ENCODE measurements at regions not wholly inside any gene's neighbourhood (a gene's known extent, or its start where the extent isn't known, plus 50 kb on each side); places are given as distances from the start of the nearest gene placed in this dataset.

GRCh38 chr4:123217664-123218063 lies 178.9 kb upstream of the SPRY1 start:
- Histone ChIP-seq H3K27me3 (ENCODE audit: insufficient read depth, low read length) (no peaks in the 10 kb centered on the region), H3K9me3 (ENCODE audit: control insufficient read depth in 1 of 2, low read length in 2 of 2) (no peaks in the 10 kb centered on the region), H3K4me3 (ENCODE audit: low read length in 2 of 2) (no peak overlapping the region), H3K4me1 (ENCODE audit: insufficient read depth, low read length) (no peaks in the 10 kb centered on the region), H3K27ac (ENCODE audit: low read depth, low read length) (no peak overlapping the region), H3K36me3 (ENCODE audit: insufficient read depth, low read length) (no peaks in the 10 kb centered on the region)
- Mint-ChIP-seq H3K9me3 (no peaks in the 10 kb centered on the region), H3K27me3 (no peaks in the 10 kb centered on the region), H3K4me1 (no peaks in the 10 kb centered on the region), H3K36me3 (peaks cover 9 to 30% of the 10 kb centered on the region in 2 donors), H3K4me3 (no peak overlapping the region), H3K27ac (no peak overlapping the region)
- DNase-seq, result no peak
- CTCF ChIA-PET (ENCODE audit: partially characterized antibody), result no interaction called here
- intact Hi-C loops (cut with micrococcal nuclease), result no loop called here
- POLR2A ChIA-PET (ENCODE audit: partially characterized antibody), result no interaction called here

- H3K27me3 ChIP-seq (ENCODE audit: insufficient read depth, low read length), result no peaks in the 10 kb centered on the region
- H3K36me3 ChIP-seq (ENCODE audit: insufficient read depth, low read length), result no peaks in the 10 kb centered on the region
- Mint-ChIP-seq H3K9me3 (peaks cover 0 to 8% (median under 1%) of the 10 kb centered on the region in 8 donors), H3K36me3 (peaks cover 19 to 43% of the 10 kb centered on the region in 2 donors), H3K27ac (no peak overlapping the region), H3K27me3 (no peaks in the 10 kb centered on the region), H3K4me1 (no peaks in the 10 kb centered on the region), H3K4me3 (no peak overlapping the region)
- intact Hi-C loops (cut with micrococcal nuclease), result no loop called here
- no peak overlapping the region for H3K4me3 ChIP-seq (ENCODE audit: low read length in 2 of 2)
- no peak overlapping the region for H3K27ac ChIP-seq (ENCODE audit: low read depth, low read length)
- CTCF ChIA-PET (ENCODE audit: partially characterized antibody), result no interaction called here
- no peaks in the 10 kb centered on the region for H3K9me3 ChIP-seq (ENCODE audit: control insufficient read depth in 1 of 2, low read length in 2 of 2)
- DNase-seq, result no peak
- no peaks in the 10 kb centered on the region for H3K4me1 ChIP-seq (ENCODE audit: insufficient read depth, low read length)
- POLR2A ChIA-PET (ENCODE audit: partially characterized antibody), result no interaction called here
Observed at GRCh38 chr4:123218981-123219380, 177.6 kb upstream of the SPRY1 start.

GRCh38 chr4:123229286-123229685 lies 167.3 kb upstream of the SPRY1 start:
- Histone ChIP-seq H3K27me3 (ENCODE audit: insufficient read depth, low read length) (no peaks in the 10 kb centered on the region), H3K27ac (ENCODE audit: low read depth, low read length) (no peak overlapping the region), H3K9me3 (ENCODE audit: control insufficient read depth in 1 of 2, low read length in 2 of 2) (no peaks in the 10 kb centered on the region), H3K36me3 (ENCODE audit: insufficient read depth, low read length) (no peaks in the 10 kb centered on the region), H3K4me3 (ENCODE audit: low read length in 2 of 2) (no peak overlapping the region), H3K4me1 (ENCODE audit: insufficient read depth, low read length) (no peaks in the 10 kb centered on the region)
- no peak for DNase-seq
- H3K27ac Mint-ChIP-seq, result no peak overlapping the region
- peaks cover 34 to 63% of the 10 kb centered on the region in 2 donors for H3K36me3 Mint-ChIP-seq
- no peak overlapping the region for H3K4me3 Mint-ChIP-seq
- no peaks in the 10 kb centered on the region for H3K4me1 Mint-ChIP-seq
- H3K27me3 Mint-ChIP-seq, result no peaks in the 10 kb centered on the region
- CTCF ChIA-PET (ENCODE audit: partially characterized antibody), result no interaction called here
- H3K9me3 Mint-ChIP-seq, result peaks cover 0 to 8% (median 3%) of the 10 kb centered on the region in 8 donors
- intact Hi-C loops (cut with micrococcal nuclease), result no loop called here
- POLR2A ChIA-PET (ENCODE audit: partially characterized antibody), result no interaction called here

GRCh38 chr4:123230061-123230460 lies 166.5 kb upstream of the SPRY1 start:
- H3K27ac ChIP-seq (ENCODE audit: low read depth, low read length), result no peak overlapping the region
- H3K4me1 ChIP-seq (ENCODE audit: insufficient read depth, low read length), result no peaks in the 10 kb centered on the region
- H3K27me3 ChIP-seq (ENCODE audit: insufficient read depth, low read length), result no peaks in the 10 kb centered on the region
- peaks cover 35 to 64% of the 10 kb centered on the region in 2 donors for H3K36me3 Mint-ChIP-seq
- DNase-seq, result no peak
- ChIA-PET CTCF (ENCODE audit: partially characterized antibody) (no interaction called here), POLR2A (ENCODE audit: partially characterized antibody) (no interaction called here)
- H3K27ac Mint-ChIP-seq, result no peak overlapping the region
- H3K4me3 ChIP-seq (ENCODE audit: low read length in 2 of 2), result no peak overlapping the region
- H3K27me3 Mint-ChIP-seq, result no peaks in the 10 kb centered on the region
- no peak overlapping the region for H3K4me3 Mint-ChIP-seq
- peaks cover 0 to 8% (median under 1%) of the 10 kb centered on the region in 8 donors for H3K9me3 Mint-ChIP-seq
- no peaks in the 10 kb centered on the region for H3K36me3 ChIP-seq (ENCODE audit: insufficient read depth, low read length)
- H3K4me1 Mint-ChIP-seq, result no peaks in the 10 kb centered on the region
- no peaks in the 10 kb centered on the region for H3K9me3 ChIP-seq (ENCODE audit: control insufficient read depth in 1 of 2, low read length in 2 of 2)
- intact Hi-C loops (cut with micrococcal nuclease), result no loop called here

- Histone ChIP-seq H3K4me1 (ENCODE audit: insufficient read depth, low read length) (no peaks in the 10 kb centered on the region), H3K27me3 (ENCODE audit: insufficient read depth, low read length) (no peaks in the 10 kb centered on the region), H3K9me3 (ENCODE audit: control insufficient read depth in 1 of 2, low read length in 2 of 2) (no peaks in the 10 kb centered on the region), H3K27ac (ENCODE audit: low read depth, low read length) (no peak overlapping the region), H3K4me3 (ENCODE audit: low read length in 2 of 2) (no peak overlapping the region), H3K36me3 (ENCODE audit: insufficient read depth, low read length) (no peaks in the 10 kb centered on the region)
- ChIA-PET POLR2A (ENCODE audit: partially characterized antibody) (no interaction called here), CTCF (ENCODE audit: partially characterized antibody) (no interaction called here)
- no peak overlapping the region for H3K27ac Mint-ChIP-seq
- DNase-seq, result no peak
- H3K27me3 Mint-ChIP-seq, result no peaks in the 10 kb centered on the region
- intact Hi-C loops (cut with micrococcal nuclease), result no loop called here
- H3K4me1 Mint-ChIP-seq, result no peaks in the 10 kb centered on the region
- peaks cover 0 to 6% (median 0%) of the 10 kb centered on the region in 8 donors for H3K9me3 Mint-ChIP-seq
- no peak overlapping the region for H3K4me3 Mint-ChIP-seq
- H3K36me3 Mint-ChIP-seq, result peaks cover 34 to 61% of the 10 kb centered on the region in 2 donors
Observed at GRCh38 chr4:123232439-123232838, 164.2 kb upstream of the SPRY1 start.

GRCh38 chr4:123233136-123233768 lies 163.3 kb upstream of the SPRY1 start:
- Histone ChIP-seq H3K4me1 (ENCODE audit: insufficient read depth, low read length) (no peaks in the 10 kb centered on the region), H3K27me3 (ENCODE audit: insufficient read depth, low read length) (no peaks in the 10 kb centered on the region), H3K9me3 (ENCODE audit: control insufficient read depth in 1 of 2, low read length in 2 of 2) (no peaks in the 10 kb centered on the region), H3K36me3 (ENCODE audit: insufficient read depth, low read length) (no peaks in the 10 kb centered on the region), H3K27ac (ENCODE audit: low read depth, low read length) (no peak overlapping the region), H3K4me3 (ENCODE audit: low read length in 2 of 2) (no peak overlapping the region)
- no peak for DNase-seq
- peaks cover 0 to 6% (median 0%) of the 10 kb centered on the region in 8 donors for H3K9me3 Mint-ChIP-seq
- CTCF ChIA-PET (ENCODE audit: partially characterized antibody), result no interaction called here
- H3K27me3 Mint-ChIP-seq, result no peaks in the 10 kb centered on the region
- no peak overlapping the region for H3K4me3 Mint-ChIP-seq
- no peak overlapping the region for H3K27ac Mint-ChIP-seq
- intact Hi-C loops (cut with micrococcal nuclease), result no loop called here
- POLR2A ChIA-PET (ENCODE audit: partially characterized antibody), result no interaction called here
- peaks cover 31 to 55% of the 10 kb centered on the region in 2 donors for H3K36me3 Mint-ChIP-seq
- H3K4me1 Mint-ChIP-seq, result no peaks in the 10 kb centered on the region

- intact Hi-C loops (cut with micrococcal nuclease), result no loop called here
- peaks cover 21 to 49% of the 10 kb centered on the region in 2 donors for H3K36me3 Mint-ChIP-seq
Observed at GRCh38 chr4:123234955-123235354, 161.6 kb upstream of the SPRY1 start.

GRCh38 chr4:123235431-123235830 lies 161.2 kb upstream of the SPRY1 start:
- no peak for DNase-seq
- ChIA-PET CTCF (ENCODE audit: partially characterized antibody) (no interaction called here), POLR2A (ENCODE audit: partially characterized antibody) (no interaction called here)
- Mint-ChIP-seq H3K4me1 (no peaks in the 10 kb centered on the region), H3K4me3 (no peak overlapping the region), H3K36me3 (peaks cover 18 to 51% of the 10 kb centered on the region in 2 donors), H3K27ac (no peak overlapping the region), H3K27me3 (no peaks in the 10 kb centered on the region), H3K9me3 (peaks cover 3 to 18% (median 7%) of the 10 kb centered on the region in 8 donors)
- Histone ChIP-seq H3K36me3 (ENCODE audit: insufficient read depth, low read length) (no peaks in the 10 kb centered on the region), H3K4me1 (ENCODE audit: insufficient read depth, low read length) (no peaks in the 10 kb centered on the region), H3K9me3 (ENCODE audit: control insufficient read depth in 1 of 2, low read length in 2 of 2) (no peaks in the 10 kb centered on the region), H3K27ac (ENCODE audit: low read depth, low read length) (no peak overlapping the region), H3K27me3 (ENCODE audit: insufficient read depth, low read length) (no peaks in the 10 kb centered on the region), H3K4me3 (ENCODE audit: low read length in 2 of 2) (no peak overlapping the region)
- intact Hi-C loops (cut with micrococcal nuclease), result no loop called here

More at GRCh38 chr4:123234955-123235354, 161.6 kb upstream of the SPRY1 start:
- no peak overlapping the region for H3K4me3 Mint-ChIP-seq
- Histone ChIP-seq H3K27me3 (ENCODE audit: insufficient read depth, low read length) (no peaks in the 10 kb centered on the region), H3K36me3 (ENCODE audit: insufficient read depth, low read length) (no peaks in the 10 kb centered on the region), H3K4me1 (ENCODE audit: insufficient read depth, low read length) (no peaks in the 10 kb centered on the region), H3K9me3 (ENCODE audit: control insufficient read depth in 1 of 2, low read length in 2 of 2) (no peaks in the 10 kb centered on the region), H3K4me3 (ENCODE audit: low read length in 2 of 2) (no peak overlapping the region), H3K27ac (ENCODE audit: low read depth, low read length) (no peak overlapping the region)
- ChIA-PET POLR2A (ENCODE audit: partially characterized antibody) (no interaction called here), CTCF (ENCODE audit: partially characterized antibody) (no interaction called here)
- H3K4me1 Mint-ChIP-seq, result no peaks in the 10 kb centered on the region
- no peak for DNase-seq
- H3K9me3 Mint-ChIP-seq, result peaks cover 0 to 13% (median 6%) of the 10 kb centered on the region in 8 donors
- no peak overlapping the region for H3K27ac Mint-ChIP-seq
- no peaks in the 10 kb centered on the region for H3K27me3 Mint-ChIP-seq

All from CD4-positive, alpha-beta memory T cell (primary cell).